SK-N-SH treated with all-trans-retinoic acid at 6 μM for 48 hours (cell line): ENCODE measurements at regions not wholly inside any gene's neighbourhood (a gene's known extent, or its start where the extent isn't known, plus 50 kb on each side); places are given as distances from the start of the nearest gene placed in this dataset.

Experiments
- ARNTL ChIP-seq: fragments of 450-650 bp; formaldehyde crosslinking; IDR thresholded peaks from 2 replicates; pipeline ENCODE4 v1.5.0; 2020; ENCODE audit warnings: low read depth, mild to moderate bottlenecking, moderate library complexity, borderline replicate concordance
- ESRRG ChIP-seq: fragments of 250-450 bp; sonication (Bioruptor Pico); IDR thresholded peaks from 2 replicates; pipeline ENCODE4 v1.6.1; 2021; ENCODE audit warnings: mild to moderate bottlenecking
- GLIS3 ChIP-seq: fragments of 250-450 bp; sonication (Bioruptor Pico); IDR thresholded peaks from 2 replicates; pipeline ENCODE4 v1.5.0; 2020; ENCODE audit warnings: mild to moderate bottlenecking, moderate library complexity
- PATZ1 ChIP-seq: fragments of 250-450 bp; sonication (Bioruptor Pico); IDR thresholded peaks from 2 replicates; pipeline ENCODE4 v1.8.0; 2020; ENCODE audit warnings: mild to moderate bottlenecking, moderate library complexity, borderline replicate concordance
- RARB ChIP-seq: fragments of 250-450 bp; sonication (Bioruptor Pico); IDR thresholded peaks from 2 replicates; pipeline ENCODE4 v1.8.0; 2021; ENCODE audit warnings: mild to moderate bottlenecking, moderate library complexity
- SNAI2 ChIP-seq: fragments of 250-450 bp; sonication (Bioruptor Pico); IDR thresholded peaks from 2 replicates; pipeline ENCODE4 v1.5.0; 2020; ENCODE audit warnings: mild to moderate bottlenecking, moderate library complexity
- TOX ChIP-seq: fragments of 250-450 bp; sonication (Bioruptor Pico); IDR thresholded peaks from 2 replicates; pipeline ENCODE4 v1.8.0; 2021; ENCODE audit warnings: mild to moderate bottlenecking, moderate library complexity, borderline replicate concordance
- ZNF70 ChIP-seq: fragments of 450-650 bp; formaldehyde crosslinking; IDR thresholded peaks from 2 replicates; pipeline ENCODE4 v1.5.0; 2020; ENCODE audit warnings: mild to moderate bottlenecking, moderate library complexity
- ZNF8 ChIP-seq: fragments of 450-650 bp; formaldehyde crosslinking; IDR thresholded peaks from 2 replicates; pipeline ENCODE4 v1.5.0; 2020; ENCODE audit warnings: mild to moderate bottlenecking, moderate library complexity
- TF ChIP-seq, protein P1 (sequence below): fragments of 250-450 bp; sonication (Bioruptor Pico); IDR thresholded peaks from 2 replicates; pipeline ENCODE4 v1.5.0; 2020; ENCODE audit warnings: mild to moderate bottlenecking, moderate library complexity
- TF ChIP-seq, protein P2 (sequence below): fragments of 250-450 bp; sonication (Bioruptor Pico); IDR thresholded peaks from 2 replicates; pipeline ENCODE4 v1.5.1; 2021; ENCODE audit warnings: mild to moderate bottlenecking, moderate library complexity

- TF ChIP-seq, protein P1, sequence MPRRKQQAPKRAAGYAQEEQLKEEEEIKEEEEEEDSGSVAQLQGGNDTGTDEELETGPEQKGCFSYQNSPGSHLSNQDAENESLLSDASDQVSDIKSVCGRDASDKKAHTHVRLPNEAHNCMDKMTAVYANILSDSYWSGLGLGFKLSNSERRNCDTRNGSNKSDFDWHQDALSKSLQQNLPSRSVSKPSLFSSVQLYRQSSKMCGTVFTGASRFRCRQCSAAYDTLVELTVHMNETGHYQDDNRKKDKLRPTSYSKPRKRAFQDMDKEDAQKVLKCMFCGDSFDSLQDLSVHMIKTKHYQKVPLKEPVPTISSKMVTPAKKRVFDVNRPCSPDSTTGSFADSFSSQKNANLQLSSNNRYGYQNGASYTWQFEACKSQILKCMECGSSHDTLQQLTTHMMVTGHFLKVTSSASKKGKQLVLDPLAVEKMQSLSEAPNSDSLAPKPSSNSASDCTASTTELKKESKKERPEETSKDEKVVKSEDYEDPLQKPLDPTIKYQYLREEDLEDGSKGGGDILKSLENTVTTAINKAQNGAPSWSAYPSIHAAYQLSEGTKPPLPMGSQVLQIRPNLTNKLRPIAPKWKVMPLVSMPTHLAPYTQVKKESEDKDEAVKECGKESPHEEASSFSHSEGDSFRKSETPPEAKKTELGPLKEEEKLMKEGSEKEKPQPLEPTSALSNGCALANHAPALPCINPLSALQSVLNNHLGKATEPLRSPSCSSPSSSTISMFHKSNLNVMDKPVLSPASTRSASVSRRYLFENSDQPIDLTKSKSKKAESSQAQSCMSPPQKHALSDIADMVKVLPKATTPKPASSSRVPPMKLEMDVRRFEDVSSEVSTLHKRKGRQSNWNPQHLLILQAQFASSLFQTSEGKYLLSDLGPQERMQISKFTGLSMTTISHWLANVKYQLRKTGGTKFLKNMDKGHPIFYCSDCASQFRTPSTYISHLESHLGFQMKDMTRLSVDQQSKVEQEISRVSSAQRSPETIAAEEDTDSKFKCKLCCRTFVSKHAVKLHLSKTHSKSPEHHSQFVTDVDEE (CRISPR knock-in tag) = no peak
- no peak for TF ChIP-seq ZNF70 (CRISPR knock-in tag)
- TF ChIP-seq ARNTL (CRISPR knock-in tag) = no peak
- TF ChIP-seq, protein P2, sequence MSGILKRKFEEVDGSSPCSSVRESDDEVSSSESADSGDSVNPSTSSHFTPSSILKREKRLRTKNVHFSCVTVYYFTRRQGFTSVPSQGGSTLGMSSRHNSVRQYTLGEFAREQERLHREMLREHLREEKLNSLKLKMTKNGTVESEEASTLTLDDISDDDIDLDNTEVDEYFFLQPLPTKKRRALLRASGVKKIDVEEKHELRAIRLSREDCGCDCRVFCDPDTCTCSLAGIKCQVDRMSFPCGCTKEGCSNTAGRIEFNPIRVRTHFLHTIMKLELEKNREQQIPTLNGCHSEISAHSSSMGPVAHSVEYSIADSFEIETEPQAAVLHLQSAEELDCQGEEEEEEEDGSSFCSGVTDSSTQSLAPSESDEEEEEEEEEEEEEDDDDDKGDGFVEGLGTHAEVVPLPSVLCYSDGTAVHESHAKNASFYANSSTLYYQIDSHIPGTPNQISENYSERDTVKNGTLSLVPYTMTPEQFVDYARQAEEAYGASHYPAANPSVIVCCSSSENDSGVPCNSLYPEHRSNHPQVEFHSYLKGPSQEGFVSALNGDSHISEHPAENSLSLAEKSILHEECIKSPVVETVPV = no peak
- no peak for TF ChIP-seq PATZ1 (CRISPR knock-in tag)
- TF ChIP-seq TOX (CRISPR knock-in tag) = no peak
- no peak for TF ChIP-seq ZNF8 (CRISPR knock-in tag)
- no peak for TF ChIP-seq ESRRG (CRISPR knock-in tag)
- TF ChIP-seq SNAI2 = no peak
- no peak for TF ChIP-seq GLIS3 (CRISPR knock-in tag)
- no peak for TF ChIP-seq RARB (CRISPR knock-in tag)
Measured at GRCh38 chr16:54437401-54437800, 150.8 kb upstream of the IRX3 start.
